GM21825 (cell line): ENCODE measurements at regions not wholly inside any gene's neighbourhood (a gene's known extent, or its start where the extent isn't known, plus 50 kb on each side); places are given as distances from the start of the nearest gene placed in this dataset.

Experiments
- ATAC-seq: cut with Tn5 transposase; IDR thresholded peaks from one replicate; pipeline ENCODE4 v1.9.1; 2021; ENCODE audit warnings: mild to moderate bottlenecking, moderate library complexity; ENCODE audit not compliant: unreplicated experiment

DNA sequence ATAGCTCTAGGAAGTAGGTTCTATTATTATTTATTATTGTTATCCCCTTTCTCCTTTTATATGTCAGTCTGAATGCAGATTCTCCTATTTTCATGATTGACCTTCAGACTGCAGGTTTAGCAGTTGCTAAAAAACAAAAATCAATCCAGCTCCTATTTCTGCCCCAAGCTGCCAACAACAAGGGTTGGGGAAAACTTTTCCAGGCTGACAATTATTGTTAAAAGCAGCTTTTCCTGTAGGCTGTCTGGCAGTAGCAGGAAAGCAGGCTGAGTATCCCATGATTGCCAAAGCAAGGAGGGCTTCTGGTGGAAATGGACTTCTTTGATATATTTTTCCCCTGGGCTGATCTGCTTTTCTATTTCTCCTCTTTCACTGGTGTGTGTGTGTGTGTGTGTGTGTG is 78.0 kb upstream of the CTLA4 start:
- ATAC-seq = no peak

GRCh38 chr2:203790134-203790852 is 77.3 kb upstream of the CTLA4 start:
- no peak for ATAC-seq

GRCh38 chr2:203796248-203797010 is 71.1 kb upstream of the CTLA4 start:
- ATAC-seq = no peak

GRCh38 chr2:203797276-203797675 is 70.3 kb upstream of the CTLA4 start:
- ATAC-seq = no peak

DNA sequence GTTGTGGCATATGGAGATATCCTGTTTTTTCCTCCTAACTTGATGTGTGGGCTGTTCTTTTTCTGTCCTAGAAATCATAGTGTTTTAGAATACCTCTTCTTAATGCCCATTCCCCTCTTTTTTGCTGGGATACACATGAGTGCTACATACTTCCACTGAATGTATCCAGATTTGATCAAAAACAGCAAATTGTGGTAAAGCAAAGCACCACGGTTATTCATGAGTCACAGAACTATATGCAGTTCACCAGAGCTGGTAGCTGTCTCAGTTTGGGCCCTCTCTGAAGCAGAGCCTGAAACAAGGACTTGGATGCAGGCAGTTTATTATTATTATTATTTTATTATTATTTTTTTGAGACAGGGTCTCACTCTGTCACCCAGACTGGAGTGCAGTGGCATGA is 69.9 kb upstream of the CTLA4 start:
- no peak for ATAC-seq

DNA sequence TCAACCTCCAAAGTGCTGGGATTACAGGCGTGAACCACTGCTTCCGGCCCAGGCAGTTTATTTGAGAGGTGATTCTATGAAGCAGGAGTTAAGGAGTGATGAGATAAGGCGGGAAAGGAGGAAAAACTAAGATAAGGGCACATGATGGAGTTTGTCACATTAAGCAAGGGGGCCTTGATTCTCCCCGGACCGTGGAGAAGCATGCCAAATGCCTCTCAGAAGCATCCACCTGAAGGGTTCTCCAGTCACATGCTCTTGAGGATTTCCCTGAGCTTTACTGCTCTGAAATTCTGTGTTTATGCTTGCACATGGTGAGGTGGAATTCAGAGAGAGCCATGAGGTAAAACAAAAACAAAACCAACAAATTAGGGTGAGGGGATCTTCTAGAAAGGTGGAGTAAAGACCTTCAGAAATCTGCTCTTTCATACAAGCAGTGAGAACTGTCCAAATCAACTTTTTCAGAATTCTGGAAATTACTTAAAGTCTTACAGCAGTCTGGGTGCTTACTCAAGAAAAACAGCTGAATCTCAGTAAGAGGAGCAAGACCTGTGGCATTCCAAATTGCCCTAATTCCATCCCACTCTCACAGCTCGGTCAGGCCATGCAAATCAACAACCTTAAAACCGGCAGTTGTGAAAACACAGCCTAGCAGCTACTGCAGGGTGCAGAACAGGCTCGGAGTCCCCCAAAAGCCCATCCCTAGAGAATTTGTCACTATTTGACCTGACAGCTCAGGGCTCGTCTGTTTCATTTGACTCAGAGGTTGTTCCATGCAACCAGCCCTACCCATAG is 69.1 kb upstream of the CTLA4 start:
- ATAC-seq = no peak

DNA sequence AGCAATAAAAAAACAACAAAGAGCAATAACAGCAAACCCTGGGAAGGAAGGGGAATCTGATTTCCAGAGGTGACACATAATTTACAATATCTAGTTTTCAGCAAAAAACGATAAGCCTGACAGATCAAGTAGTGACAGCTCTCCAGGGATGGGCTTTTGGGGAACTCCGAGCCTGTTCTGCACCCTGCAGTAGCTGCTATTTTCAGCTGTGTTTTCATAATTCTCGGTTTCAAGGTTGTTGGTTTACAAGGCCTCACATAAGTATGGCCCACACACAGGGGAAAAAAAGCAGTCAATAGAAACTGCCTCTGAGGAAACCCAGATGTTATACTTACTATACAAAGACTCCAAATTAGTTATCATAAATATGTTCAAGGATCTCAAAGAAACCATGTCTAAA is 67.7 kb upstream of the CTLA4 start:
- ATAC-seq = peak; percentile 91

DNA sequence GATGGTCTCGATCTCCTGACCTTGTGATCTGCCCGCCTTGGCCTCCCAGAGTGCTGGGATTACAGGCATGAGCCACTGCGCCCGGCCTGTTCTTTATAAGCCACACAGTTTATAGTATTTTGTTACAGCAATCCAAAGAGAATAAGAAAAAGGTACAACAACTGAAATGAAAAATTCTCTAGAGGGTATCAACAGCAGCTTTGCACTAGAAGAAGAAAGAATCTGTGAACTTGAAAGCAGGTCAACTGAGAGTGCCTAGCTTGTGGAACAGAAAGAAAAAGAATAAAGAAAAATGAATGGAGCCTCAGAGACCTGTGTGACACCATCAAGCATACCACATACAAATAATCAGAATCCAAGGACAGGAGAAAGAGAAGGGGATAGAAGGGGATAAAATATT is 66.8 kb upstream of the CTLA4 start:
- ATAC-seq = no peak

DNA sequence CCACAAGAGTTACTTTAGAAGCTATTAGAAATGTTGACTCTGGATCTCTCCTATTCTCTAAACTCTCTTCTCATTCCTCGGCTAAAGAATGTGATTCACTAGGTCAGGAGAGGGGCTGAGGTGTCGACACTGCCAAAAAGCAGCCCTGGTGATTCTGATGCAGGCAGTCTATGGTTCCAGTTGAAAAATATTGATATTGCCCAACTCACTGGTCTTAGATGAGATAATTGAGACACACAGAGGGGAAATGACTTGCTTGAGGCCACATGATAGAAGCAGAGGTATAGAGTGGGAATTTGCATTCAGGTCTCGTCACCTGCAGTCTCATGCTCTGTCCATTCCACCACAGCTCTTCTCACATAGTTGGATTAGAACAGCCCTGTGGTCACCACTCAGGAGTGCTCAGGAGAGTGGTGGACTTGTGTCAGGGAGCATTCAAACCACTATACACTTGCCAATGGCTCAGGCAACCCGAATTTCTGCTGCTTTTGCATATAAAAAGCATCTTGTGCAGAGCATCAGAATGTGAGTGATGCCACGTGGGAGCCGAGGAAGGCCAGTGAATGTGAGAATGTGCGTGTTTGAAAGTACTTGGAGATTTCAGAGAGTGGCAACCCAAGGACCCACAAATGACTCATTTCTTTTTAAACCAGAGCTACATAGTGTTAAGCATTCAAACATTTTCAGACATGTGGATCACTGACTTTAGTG is 65.1 kb upstream of the CTLA4 start:
- ATAC-seq = no peak

DNA sequence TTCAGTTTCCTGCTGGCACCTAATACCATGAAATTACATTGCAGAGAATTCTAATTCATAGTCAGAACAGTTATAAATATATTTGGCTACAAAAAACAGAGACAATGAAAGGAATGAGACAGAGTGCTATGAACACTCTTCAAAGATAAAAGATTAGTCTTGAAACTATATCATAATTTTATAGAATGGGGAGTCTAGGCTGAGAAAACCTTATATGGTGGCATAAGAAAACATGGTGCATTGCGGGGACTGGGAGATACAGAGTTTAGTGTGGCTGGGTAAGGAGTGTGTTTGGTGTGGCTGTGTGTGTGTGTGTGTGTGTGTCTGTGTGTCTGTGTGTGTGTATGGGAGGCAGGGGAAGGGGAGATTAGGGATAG is 64.5 kb upstream of the CTLA4 start:
- ATAC-seq = no peak

DNA sequence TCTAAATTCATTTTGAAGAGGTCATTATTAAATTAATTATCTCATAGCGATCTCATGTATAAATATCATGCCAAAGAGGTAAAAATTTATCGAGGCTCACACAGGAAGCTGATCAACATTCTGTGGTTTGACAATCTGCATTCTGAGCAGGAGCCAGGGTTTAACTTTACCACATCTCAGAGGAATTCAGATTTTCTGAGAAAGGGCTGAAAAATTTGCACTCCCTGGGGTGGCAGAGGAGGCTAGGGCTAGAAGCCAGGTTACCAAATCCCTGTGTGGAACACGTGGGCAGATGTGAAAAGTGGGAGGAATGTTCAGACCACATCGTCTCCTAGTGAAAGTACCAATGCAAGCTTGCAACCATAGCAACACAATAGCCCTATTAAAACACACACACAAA is 63.5 kb upstream of the CTLA4 start:
- no peak for ATAC-seq

- no peak for ATAC-seq
Measured at GRCh38 chr2:203804764-203805485, 62.6 kb upstream of the CTLA4 start.

DNA sequence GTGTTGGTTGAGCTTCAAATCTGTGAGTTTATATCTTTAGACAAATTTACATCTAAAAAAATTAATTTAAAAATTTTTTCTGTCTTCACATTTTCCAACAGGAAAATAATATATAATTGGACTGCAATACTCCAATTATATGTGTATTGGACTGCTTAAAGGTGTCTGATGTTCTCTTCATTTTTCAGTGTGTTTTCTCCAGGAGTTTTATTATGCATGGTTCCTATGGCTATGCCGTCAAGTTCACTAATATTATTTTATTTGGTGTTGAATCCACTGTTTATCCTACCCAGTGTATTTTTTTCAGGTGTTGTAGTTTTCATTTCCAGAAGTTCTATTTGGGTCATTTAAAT is 62.1 kb upstream of the CTLA4 start:
- no peak for ATAC-seq

GRCh38 chr2:203806761-203807160 is 60.8 kb upstream of the CTLA4 start:
- no peak for ATAC-seq

DNA sequence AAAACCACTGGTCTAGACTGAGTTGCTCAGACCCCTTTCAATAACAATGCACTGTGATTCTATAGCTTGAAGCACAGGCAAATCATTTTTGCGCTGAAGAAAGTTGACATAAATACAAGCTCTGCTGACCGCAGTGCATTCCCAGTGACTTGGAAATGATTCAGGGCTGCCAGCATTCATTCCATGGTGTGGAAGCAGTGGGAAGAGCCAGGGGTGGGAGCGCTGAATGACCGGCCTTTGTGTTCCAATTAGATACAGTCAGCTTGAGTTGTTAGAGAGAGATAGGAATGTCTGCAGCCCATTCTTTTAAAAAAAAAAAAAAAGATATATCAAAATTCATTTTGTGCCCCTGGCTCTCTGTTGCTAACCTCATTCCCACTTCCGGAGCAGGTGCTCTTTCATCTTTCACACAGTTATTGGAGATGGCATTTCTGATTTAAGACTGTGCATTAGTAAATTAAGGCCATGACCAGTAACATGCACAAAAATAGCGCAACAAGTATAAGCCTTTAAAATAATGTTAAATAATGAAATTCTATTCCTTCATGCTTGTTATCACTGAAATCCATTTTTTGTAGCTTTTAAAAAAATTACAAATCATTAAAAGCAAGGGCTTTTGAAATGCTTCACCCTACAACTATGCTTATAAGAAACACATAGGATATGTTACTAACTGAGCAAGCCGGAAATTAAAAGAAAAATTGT is 59.4 kb upstream of the CTLA4 start:
- no peak for ATAC-seq

DNA sequence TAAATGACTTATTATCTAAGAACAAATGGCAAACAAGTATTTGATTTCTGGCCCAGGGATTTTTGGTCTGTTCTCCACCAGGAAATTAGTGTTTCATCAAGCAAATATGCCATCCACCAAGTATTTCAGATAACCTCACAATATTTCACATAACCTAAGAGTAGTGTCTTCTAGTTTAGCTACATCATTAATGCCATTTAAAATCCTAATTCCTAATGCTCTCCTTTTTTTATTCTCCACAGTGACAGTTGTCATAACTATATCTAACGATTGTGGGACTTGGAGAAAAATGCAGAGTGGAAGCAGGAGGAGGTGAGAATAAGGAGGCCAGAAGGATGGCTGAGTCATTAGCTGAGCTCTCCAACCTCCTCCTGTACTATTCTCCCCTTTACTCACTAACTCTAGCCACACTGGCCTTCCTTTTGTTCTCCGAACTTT is 58.5 kb upstream of the CTLA4 start:
- ATAC-seq = no peak

DNA sequence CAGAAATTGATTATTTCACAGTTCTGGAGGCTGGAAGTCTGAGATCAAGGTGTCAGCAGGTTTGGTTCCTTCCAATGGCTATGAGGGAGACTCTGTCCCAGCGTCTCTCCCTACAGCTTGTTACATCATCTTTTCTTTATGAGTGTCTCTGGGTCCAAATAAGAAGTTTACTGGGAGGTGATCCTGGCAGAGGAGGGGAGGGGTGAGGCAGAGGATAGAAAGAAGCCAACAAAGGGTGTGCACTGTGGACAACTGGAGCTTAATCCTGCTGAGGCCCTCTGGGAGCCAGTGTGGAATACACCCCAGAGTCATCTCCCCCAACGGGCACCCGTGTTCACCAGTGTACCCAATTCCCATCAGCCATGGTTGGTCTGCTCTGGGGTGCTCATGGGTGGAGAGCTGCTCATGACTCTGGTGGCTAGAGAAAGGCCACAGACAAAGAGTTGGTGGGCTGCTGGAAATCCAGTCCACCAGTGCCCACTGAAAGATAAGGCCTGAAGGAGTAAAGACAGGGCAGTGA is 57.5 kb upstream of the CTLA4 start:
- no peak for ATAC-seq

DNA sequence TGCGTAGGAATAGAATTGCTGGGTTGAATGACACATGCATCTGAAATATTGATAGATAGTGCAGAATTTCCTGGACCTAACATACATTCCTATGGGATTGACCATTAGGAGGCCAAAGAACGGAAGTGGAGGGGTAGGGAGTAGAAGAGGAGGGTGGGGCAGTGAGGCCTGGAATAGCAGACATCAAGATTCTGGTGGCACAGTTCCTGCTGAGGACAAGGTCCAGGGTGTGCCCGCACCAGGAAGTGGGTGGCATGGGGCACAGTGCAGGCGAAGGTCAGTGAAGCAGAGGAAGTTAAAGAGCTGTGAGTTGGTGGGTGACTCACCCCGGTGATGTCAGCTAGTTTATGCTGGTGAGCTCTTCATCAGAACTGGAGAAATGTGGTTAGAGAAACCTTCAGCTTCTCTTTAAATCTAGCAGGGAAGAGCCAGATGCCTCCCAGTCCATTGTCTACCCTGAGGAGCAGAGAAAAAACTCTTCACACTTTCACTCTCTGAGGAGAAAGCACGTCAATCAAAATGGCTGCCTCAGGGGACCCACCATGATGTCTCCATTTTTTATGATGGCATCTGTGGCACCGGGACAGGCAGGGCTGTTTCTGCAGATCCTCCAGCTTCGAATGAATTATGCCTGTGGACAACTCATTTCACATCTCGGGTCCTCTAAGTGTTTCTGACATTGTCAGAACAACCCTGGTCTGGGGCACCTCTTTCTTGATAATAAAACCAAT is 55.9 kb upstream of the CTLA4 start:
- peak; percentile 76 for ATAC-seq
